D721Med (cell line): ENCODE measurements at regions not wholly inside any gene's neighbourhood (a gene's known extent, or its start where the extent isn't known, plus 50 kb on each side); places are given as distances from the start of the nearest gene placed in this dataset.

Experiments used
- DNase-seq: peaks from one replicate; pipeline ENCODE4 v3.0.0; 2011; ENCODE audit warnings: low spot score; ENCODE audit not compliant: insufficient read length
- FAIRE-seq: peaks from 2 replicates; lab custom pipeline; 2011; peaks lifted over from hg19 to GRCh38; lab: Jason Lieb, UNC
- CTCF ChIP-seq: IDR thresholded peaks from 2 replicates; pipeline ENCODE4 v1.5.1; 2012; ENCODE audit warnings: mild to moderate bottlenecking, control low read depth; ENCODE audit not compliant: insufficient read depth; ENCODE audit errors: missing control alignments

- no peak for TF ChIP-seq CTCF
- FAIRE-seq: no peak
- DNase-seq: no peak
These were observed 334.1 kb downstream of the BCKDHB start for GRCh38 chr6:80440496-80441115.

GRCh38 chr6:80439721-80440470 lies 333.4 kb downstream of the BCKDHB start:
- TF ChIP-seq CTCF: no peak
- FAIRE-seq: no peak
- DNase-seq: no peak

- TF ChIP-seq CTCF: no peak
- FAIRE-seq (no peak), DNase-seq (no peak)
These were observed 332.3 kb downstream of the BCKDHB start for GRCh38 chr6:80438772-80439171.

- TF ChIP-seq CTCF: no peak
- FAIRE-seq (no peak), DNase-seq (no peak)
These were observed 331.3 kb downstream of the BCKDHB start for GRCh38 chr6:80437801-80438200.

- TF ChIP-seq CTCF: no peak
- DNase-seq (no peak), FAIRE-seq (no peak)
These were observed 330.8 kb downstream of the BCKDHB start for GRCh38 chr6:80437221-80437620.

- FAIRE-seq: no peak
- TF ChIP-seq CTCF: no peak
- no peak for DNase-seq
These were observed 330.2 kb downstream of the BCKDHB start for GRCh38 chr6:80436663-80437062.

GRCh38 chr6:80435457-80435856 lies 329.0 kb downstream of the BCKDHB start:
- FAIRE-seq: no peak
- TF ChIP-seq CTCF: no peak
- no peak for DNase-seq
